Smooth muscle cell (in vitro differentiated cells): ENCODE measurements at regions not wholly inside any gene's neighbourhood (a gene's known extent, or its start where the extent isn't known, plus 50 kb on each side); places are given as distances from the start of the nearest gene placed in this dataset.

Source experiments
- DNase-seq: peaks from one replicate; lab custom pipeline; 2025; ENCODE audit not compliant: unreplicated experiment; lab: John Stamatoyannopoulos, UW
- H2AFZ ChIP-seq: fragments of 200-600 bp; sonication (generic); 2 replicates; pipeline ENCODE4 v1.6.0; 2016; ENCODE audit warnings: antibody characterized with exemption, low read depth, mild to moderate bottlenecking
- H3F3A ChIP-seq: fragments of 200-600 bp; sonication (generic); 2 replicates; pipeline ENCODE4 v1.6.0; 2017; ENCODE audit warnings: antibody characterized with exemption, low read depth
- H3K27ac ChIP-seq: fragments of 200-600 bp; sonication (generic); 2 replicates; pipeline ENCODE4 v1.5.1; 2016; ENCODE audit warnings: low read depth, mild to moderate bottlenecking
- H3K27me3 ChIP-seq: fragments of 200-600 bp; sonication (generic); 2 replicates; pipeline ENCODE4 v1.6.1; 2016; ENCODE audit warnings: low read depth, mild to moderate bottlenecking
- H3K36me3 ChIP-seq: fragments of 200-600 bp; sonication (generic); 2 replicates; pipeline ENCODE4 v1.5.1; 2016; ENCODE audit warnings: low read depth
- H3K4me1 ChIP-seq: fragments of 200-600 bp; sonication (generic); 2 replicates; pipeline ENCODE4 v1.5.1; 2016; ENCODE audit warnings: low read depth
- H3K4me2 ChIP-seq: fragments of 200-600 bp; sonication (generic); 2 replicates; pipeline ENCODE4 v1.6.0; 2016; ENCODE audit warnings: mild to moderate bottlenecking
- H3K4me3 ChIP-seq: fragments of 200-600 bp; sonication (generic); 2 replicates; pipeline ENCODE4 v1.5.1; 2016; ENCODE audit warnings: mild to moderate bottlenecking
- H3K79me2 ChIP-seq: fragments of 200-600 bp; sonication (generic); 2 replicates; pipeline ENCODE4 v1.6.0; 2016; ENCODE audit warnings: low read depth, mild to moderate bottlenecking
- H3K9ac ChIP-seq: fragments of 200-600 bp; sonication (generic); 2 replicates; pipeline ENCODE4 v1.6.0; 2016; ENCODE audit warnings: low read depth
- H3K9me3 ChIP-seq: fragments of 200-600 bp; sonication (generic); replicated peaks from 2 replicates; pipeline ENCODE4 v1.5.1; 2016; ENCODE audit warnings: low read depth
- H4K20me1 ChIP-seq: fragments of 200-600 bp; sonication (generic); 2 replicates; pipeline ENCODE4 v1.6.0; 2016; ENCODE audit warnings: low read depth
- WGBS: methylation state at CpG from one replicate; pipeline ENCODE4 v1.1.7; 2016; ENCODE audit warnings: low lambda C conversion rate; 5-methylcytosine and 5-hydroxymethylcytosine counted together
- TF ChIP-seq, protein P1 (sequence below): fragments of 200-600 bp; sonication (generic); IDR thresholded peaks from 2 replicates; pipeline ENCODE4 v1.5.1; 2017; ENCODE audit warnings: borderline replicate concordance, mild to moderate bottlenecking, antibody characterized with exemption; ENCODE audit not compliant: insufficient read depth, poor library complexity, severe bottlenecking

DNA sequence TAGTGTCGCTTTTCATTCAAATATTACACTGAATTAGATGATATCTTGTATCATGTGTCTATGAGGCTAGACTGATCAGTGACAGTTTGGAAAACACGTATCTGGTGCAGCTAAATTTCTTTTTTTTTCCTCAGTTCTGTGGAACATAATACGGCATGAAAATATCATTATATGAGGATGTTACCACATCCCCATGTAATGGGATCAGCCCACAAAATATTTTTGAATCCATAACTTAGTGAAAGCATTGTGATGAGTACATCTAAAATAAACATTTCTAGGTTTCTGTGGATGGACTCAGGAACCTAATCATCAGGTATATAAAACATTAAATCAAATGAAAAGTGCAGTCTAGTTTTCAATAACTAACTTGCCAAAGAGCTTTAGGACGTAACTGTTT, 356.3 kb downstream of the USP25 start:
- H3K36me3 ChIP-seq = no peaks in the 10 kb centered on the region
- no peak overlapping the region for H3K4me2 ChIP-seq
- H3F3A ChIP-seq = no peaks in the 10 kb centered on the region
- no peak for DNase-seq
- H3K9me3 ChIP-seq = no peaks in the 10 kb centered on the region
- H3K4me3 ChIP-seq = no peak overlapping the region
- WGBS = 94% methylated on average over 4 of the region's 4 CpGs
- TF ChIP-seq, protein P1, sequence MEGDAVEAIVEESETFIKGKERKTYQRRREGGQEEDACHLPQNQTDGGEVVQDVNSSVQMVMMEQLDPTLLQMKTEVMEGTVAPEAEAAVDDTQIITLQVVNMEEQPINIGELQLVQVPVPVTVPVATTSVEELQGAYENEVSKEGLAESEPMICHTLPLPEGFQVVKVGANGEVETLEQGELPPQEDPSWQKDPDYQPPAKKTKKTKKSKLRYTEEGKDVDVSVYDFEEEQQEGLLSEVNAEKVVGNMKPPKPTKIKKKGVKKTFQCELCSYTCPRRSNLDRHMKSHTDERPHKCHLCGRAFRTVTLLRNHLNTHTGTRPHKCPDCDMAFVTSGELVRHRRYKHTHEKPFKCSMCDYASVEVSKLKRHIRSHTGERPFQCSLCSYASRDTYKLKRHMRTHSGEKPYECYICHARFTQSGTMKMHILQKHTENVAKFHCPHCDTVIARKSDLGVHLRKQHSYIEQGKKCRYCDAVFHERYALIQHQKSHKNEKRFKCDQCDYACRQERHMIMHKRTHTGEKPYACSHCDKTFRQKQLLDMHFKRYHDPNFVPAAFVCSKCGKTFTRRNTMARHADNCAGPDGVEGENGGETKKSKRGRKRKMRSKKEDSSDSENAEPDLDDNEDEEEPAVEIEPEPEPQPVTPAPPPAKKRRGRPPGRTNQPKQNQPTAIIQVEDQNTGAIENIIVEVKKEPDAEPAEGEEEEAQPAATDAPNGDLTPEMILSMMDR = no peak
- no peak overlapping the region for H3K27ac ChIP-seq
- no peaks in the 10 kb centered on the region for H3K79me2 ChIP-seq
- H3K4me1 ChIP-seq = no peaks in the 10 kb centered on the region
- no peaks in the 10 kb centered on the region for H3K27me3 ChIP-seq
- H3K9ac ChIP-seq = no peak overlapping the region
- no peaks in the 10 kb centered on the region for H4K20me1 ChIP-seq
- H2AFZ ChIP-seq = no peak overlapping the region

- Histone ChIP-seq H3K27ac (no peak overlapping the region), H3K27me3 (no peaks in the 10 kb centered on the region), H3F3A (no peaks in the 10 kb centered on the region), H3K9me3 (no peaks in the 10 kb centered on the region), H4K20me1 (no peaks in the 10 kb centered on the region), H3K9ac (no peak overlapping the region), H2AFZ (no peak overlapping the region), H3K79me2 (no peaks in the 10 kb centered on the region), H3K4me1 (no peaks in the 10 kb centered on the region), H3K4me2 (no peak overlapping the region), H3K4me3 (no peak overlapping the region), H3K36me3 (no peaks in the 10 kb centered on the region)
- TF ChIP-seq, protein P1 = no peak
- WGBS = 60% methylated on average over 2 of the region's 2 CpGs
- no peak for DNase-seq
Measured at GRCh38 chr21:16086936-16087335, 357.2 kb downstream of the USP25 start.

GRCh38 chr21:16087523-16087922, 357.7 kb downstream of the USP25 start:
- WGBS = 91% methylated on average over 1 of the region's 1 CpG
- Histone ChIP-seq H3K4me3 (no peak overlapping the region), H3K9me3 (no peaks in the 10 kb centered on the region), H3K9ac (no peak overlapping the region), H3K4me1 (no peaks in the 10 kb centered on the region), H3K27ac (no peak overlapping the region), H3F3A (no peaks in the 10 kb centered on the region), H3K4me2 (no peak overlapping the region), H4K20me1 (no peaks in the 10 kb centered on the region), H3K36me3 (no peaks in the 10 kb centered on the region), H2AFZ (no peak overlapping the region), H3K79me2 (no peaks in the 10 kb centered on the region), H3K27me3 (no peaks in the 10 kb centered on the region)
- TF ChIP-seq, protein P1 = no peak
- DNase-seq = no peak

DNA sequence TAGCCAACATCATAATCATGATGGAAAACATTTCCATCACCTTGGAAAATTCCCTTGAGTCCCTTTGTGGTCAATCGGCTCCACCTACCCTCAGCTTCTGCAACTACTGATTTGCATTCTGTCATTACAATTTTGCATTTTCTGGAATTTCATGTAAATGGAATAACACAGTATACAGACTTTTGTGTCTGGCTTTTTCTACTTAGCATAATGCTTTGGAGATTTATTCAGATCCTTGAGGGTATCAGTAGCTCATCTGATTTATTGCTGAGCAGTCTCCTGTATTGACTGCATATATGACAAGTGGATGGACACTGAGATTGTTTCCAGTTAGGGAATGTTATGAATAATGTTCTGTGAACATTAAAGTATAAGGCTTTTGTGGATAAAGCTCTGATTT, 358.3 kb downstream of the USP25 start:
- H3K4me2 ChIP-seq = no peak overlapping the region
- no peaks in the 10 kb centered on the region for H4K20me1 ChIP-seq
- H3K36me3 ChIP-seq = no peaks in the 10 kb centered on the region
- TF ChIP-seq, protein P1 = no peak
- no peak overlapping the region for H3K9ac ChIP-seq
- no peak for DNase-seq
- H3K79me2 ChIP-seq = no peaks in the 10 kb centered on the region
- H3K9me3 ChIP-seq = no peaks in the 10 kb centered on the region
- no peaks in the 10 kb centered on the region for H3F3A ChIP-seq
- no peaks in the 10 kb centered on the region for H3K27me3 ChIP-seq
- WGBS = 97% methylated on average over 1 of the region's 1 CpG
- no peaks in the 10 kb centered on the region for H3K4me1 ChIP-seq
- H2AFZ ChIP-seq = no peak overlapping the region
- no peak overlapping the region for H3K27ac ChIP-seq
- no peak overlapping the region for H3K4me3 ChIP-seq
